OCI-LY3 (cell line): ENCODE measurements at regions not wholly inside any gene's neighbourhood (a gene's known extent, or its start where the extent isn't known, plus 50 kb on each side); places are given as distances from the start of the nearest gene placed in this dataset.

Experiments used
- H2AFZ ChIP-seq: fragments of 200-600, 300-600 bp; shearing (Covaris generic); 2 replicates; pipeline ENCODE4 v1.6.0; 2014; ENCODE audit warnings: antibody characterized with exemption, low read depth, low read length
- H3K27ac ChIP-seq: fragments of 200-600, 300-600 bp; sonication (generic); 2 replicates; pipeline ENCODE4 v1.5.1; 2014; ENCODE audit warnings: mild to moderate bottlenecking, low read length, moderate library complexity, mixed read lengths
- H3K27me3 ChIP-seq: fragments of 200-600, 300-600 bp; sonication (generic); 2 replicates; pipeline ENCODE4 v1.6.1; 2014; ENCODE audit warnings: low read depth, low read length, mixed read lengths
- H3K36me3 ChIP-seq: fragments of 200-600, 300-600 bp; sonication (generic); replicated peaks from 2 replicates; pipeline ENCODE3; 2014; ENCODE audit warnings: low read depth, low read length, mixed read lengths
- H3K4me1 ChIP-seq: fragments of 300-600, 200-600 bp; sonication (generic); 2 replicates; pipeline ENCODE4 v1.6.1; 2014; ENCODE audit warnings: low read length, mixed read lengths
- H3K4me2 ChIP-seq: fragments of 200-600, 300-600 bp; sonication (generic); 2 replicates; pipeline ENCODE4 v1.6.1; 2014; ENCODE audit warnings: low read length, mixed read lengths
- H3K4me3 ChIP-seq: fragments of 300-600, 200-600 bp; sonication (generic); 2 replicates; pipeline ENCODE4 v1.5.1; 2014; ENCODE audit warnings: antibody characterized with exemption, mild to moderate bottlenecking, low read length, moderate library complexity
- H3K79me2 ChIP-seq: fragments of 300-600, 200-600 bp; shearing (Covaris generic); 2 replicates; pipeline ENCODE4 v1.6.1; 2014; ENCODE audit warnings: mild to moderate bottlenecking, low read length, mixed read lengths
- H3K9ac ChIP-seq: fragments of 300-600, 200-600 bp; shearing (Covaris generic); 2 replicates; pipeline ENCODE4 v1.6.0; 2014; ENCODE audit warnings: mild to moderate bottlenecking, low read length, moderate library complexity
- H3K9me3 ChIP-seq: fragments of 200-600, 300-600 bp; shearing (Covaris generic); 2 replicates; pipeline ENCODE4 v1.6.1; 2014; ENCODE audit warnings: low read length, mixed read lengths; ENCODE audit not compliant: insufficient read depth
- H4K20me1 ChIP-seq: fragments of 200-600, 300-600 bp; sonication (generic); 2 replicates; pipeline ENCODE4 v1.6.1; 2016; ENCODE audit warnings: low read length, mixed read lengths; ENCODE audit not compliant: insufficient read depth
- CTCF ChIP-seq: fragments of 200-600, 300-600 bp; sonication (generic); IDR thresholded peaks from 2 replicates; pipeline ENCODE4 v1.5.1; 2014; ENCODE audit warnings: antibody characterized with exemption, low read length, low read depth
- EZH2phosphoT487 ChIP-seq: fragments of 200-600 bp; shearing (Covaris generic); IDR thresholded peaks from 2 replicates; pipeline ENCODE4 v1.6.1; 2018; ENCODE audit warnings: antibody characterized with exemption, mixed run types, low read depth

DNA sequence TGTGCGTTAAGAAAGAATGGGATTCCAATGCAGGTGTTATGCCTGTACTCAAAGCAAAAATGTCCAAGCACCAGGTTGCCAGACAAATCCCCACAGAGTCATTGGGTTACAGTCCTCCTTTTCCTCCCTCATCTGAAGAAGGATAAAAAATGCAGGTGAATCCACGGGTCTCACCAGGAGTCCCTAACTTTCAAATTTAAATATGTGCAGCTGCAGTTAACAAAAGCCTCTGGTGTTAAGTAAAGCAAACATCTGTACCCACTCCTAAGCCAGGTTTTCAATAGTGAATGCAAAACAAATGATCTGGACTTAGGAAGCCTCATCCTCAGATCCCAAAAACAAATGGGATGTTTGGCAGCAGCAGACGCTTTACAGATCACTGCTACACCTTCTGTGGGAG, 70.4 kb upstream of the SETMAR start:
- H3K9ac ChIP-seq, result no peak overlapping the region
- no peaks in the 10 kb centered on the region for H3K4me1 ChIP-seq
- H2AFZ ChIP-seq, result no peak overlapping the region
- no peak overlapping the region for H3K27ac ChIP-seq
- H3K4me3 ChIP-seq, result no peak overlapping the region
- H4K20me1 ChIP-seq, result no peaks in the 10 kb centered on the region
- no peaks in the 10 kb centered on the region for H3K79me2 ChIP-seq
- H3K27me3 ChIP-seq, result peaks cover 11% of the 10 kb centered on the region; the same call in 1 of the 2 replicates
- H3K9me3 ChIP-seq, result no peaks in the 10 kb centered on the region
- H3K36me3 ChIP-seq, result no peaks in the 10 kb centered on the region
- TF ChIP-seq EZH2phosphoT487 (no peak), CTCF (no peak)
- H3K4me2 ChIP-seq, result no peak overlapping the region

- no peak overlapping the region for H3K4me2 ChIP-seq
- no peaks in the 10 kb centered on the region for H3K4me1 ChIP-seq
- no peaks in the 10 kb centered on the region for H3K36me3 ChIP-seq
- H3K4me3 ChIP-seq, result no peak overlapping the region
- TF ChIP-seq EZH2phosphoT487 (no peak), CTCF (no peak)
- no peaks in the 10 kb centered on the region for H3K9me3 ChIP-seq
- H2AFZ ChIP-seq, result no peak overlapping the region
- no peaks in the 10 kb centered on the region for H4K20me1 ChIP-seq
- H3K27me3 ChIP-seq, result peaks cover 11% of the 10 kb centered on the region; the same call in 1 of the 2 replicates
- no peak overlapping the region for H3K9ac ChIP-seq
- no peaks in the 10 kb centered on the region for H3K79me2 ChIP-seq
- H3K27ac ChIP-seq, result no peak overlapping the region
Measured at GRCh38 chr3:4233488-4233887, 69.7 kb upstream of the SETMAR start.

GRCh38 chr3:4234889-4235288, 68.3 kb upstream of the SETMAR start:
- Histone ChIP-seq H3K4me2 (no peak overlapping the region), H3K9me3 (no peaks in the 10 kb centered on the region), H3K27me3 (peaks cover 8% of the 10 kb centered on the region; the same call in 1 of the 2 replicates), H2AFZ (no peak overlapping the region), H3K79me2 (no peaks in the 10 kb centered on the region), H3K27ac (no peak overlapping the region), H3K4me3 (no peak overlapping the region), H3K4me1 (no peaks in the 10 kb centered on the region), H3K9ac (no peak overlapping the region), H4K20me1 (no peaks in the 10 kb centered on the region), H3K36me3 (no peaks in the 10 kb centered on the region)
- TF ChIP-seq EZH2phosphoT487 (no peak), CTCF (no peak)

DNA sequence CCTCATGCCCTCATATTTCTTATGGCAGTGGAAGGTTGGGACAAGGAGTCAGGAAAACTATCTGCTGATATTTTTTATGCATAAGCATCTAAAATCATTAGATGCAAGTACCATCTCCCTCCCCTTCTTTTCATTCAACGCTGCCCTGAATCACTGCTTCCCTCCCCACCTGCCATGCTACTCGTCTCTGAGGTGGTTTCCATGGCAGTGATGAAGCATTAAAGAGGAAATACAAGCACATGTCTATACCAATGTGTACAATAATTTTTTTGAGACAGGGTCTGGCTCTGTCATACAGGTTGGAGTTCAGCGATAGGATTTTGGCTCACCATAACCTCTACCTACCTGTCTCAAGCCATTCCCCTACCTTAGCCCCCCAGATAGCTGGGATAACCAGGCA, 67.5 kb upstream of the SETMAR start:
- Histone ChIP-seq H3K27me3 (peaks cover 8% of the 10 kb centered on the region; the same call in 1 of the 2 replicates), H3K9ac (no peak overlapping the region), H3K4me2 (no peak overlapping the region), H4K20me1 (no peaks in the 10 kb centered on the region), H3K79me2 (no peaks in the 10 kb centered on the region), H3K27ac (no peak overlapping the region), H2AFZ (no peak overlapping the region), H3K4me1 (no peaks in the 10 kb centered on the region), H3K9me3 (no peaks in the 10 kb centered on the region), H3K4me3 (no peak overlapping the region), H3K36me3 (no peaks in the 10 kb centered on the region)
- TF ChIP-seq EZH2phosphoT487 (no peak), CTCF (no peak)
